ENCODE measurements at regions not wholly inside any gene's neighbourhood (a gene's known extent, or its start where the extent isn't known, plus 50 kb on each side); places are given as distances from the start of the nearest gene placed in this dataset.
"Not testable (repeated sequence)": the region's sequence is repeated elsewhere in the genome, so short reads cannot be mapped to it uniquely, and the experiment has no call there.

- Histone ChIP-seq H3K36me3 (ENCODE audit: control insufficient read depth in 2 of 2, insufficient read depth in 2 of 2, low read length in 1 of 2) (no peaks in the 10 kb centered on the region), H3K9ac (ENCODE audit: control insufficient read depth, insufficient read depth, low read length) (no peak overlapping the region), H2AFZ (ENCODE audit: control insufficient read depth, low read depth, low read length) (no peak overlapping the region), H4K20me1 (ENCODE audit: control insufficient read depth, insufficient read depth) (no peaks in the 10 kb centered on the region), H3K9me3 (replicated peaks; ENCODE audit: control insufficient read depth, insufficient read depth, low read length) (no peaks in the 10 kb centered on the region), H3K79me2 (ENCODE audit: control insufficient read depth, insufficient read depth, low read length) (no peaks in the 10 kb centered on the region), H3K4me2 (ENCODE audit: control insufficient read depth, insufficient read depth) (no peak overlapping the region), H3K27me3 (replicated peaks in 1 of 2; ENCODE audit: control insufficient read depth in 2 of 2, insufficient read depth in 2 of 2, low read length in 1 of 2) (no peaks in the 10 kb centered on the region), H3K4me3 (no peak overlapping the region), H3K4me1 (ENCODE audit: control insufficient read depth, insufficient read depth, low read length) (no peaks in the 10 kb centered on the region), H3K27ac (ENCODE audit: control insufficient read depth, insufficient read depth) (no peak overlapping the region)
- CTCF ChIA-PET = no interaction called here
- intact Hi-C loops (cut with micrococcal nuclease; ENCODE audit: unreplicated experiment) (loop anchor here (5.0 kb wide), 1 partner anchor 668 kb away; no protein-coding TSS in a partner anchor), in situ Hi-C loops (cut with MboI) (loop anchor here (25.0 kb wide), 1 partner anchor 203 kb away; no protein-coding TSS in a partner anchor)
- no peak for ATAC-seq
- TF ChIP-seq ELK1 (IDR thresholded peaks at IDR 0.05; ENCODE audit: low read depth, low read length) (no peak), IRF4 (IDR thresholded peaks at IDR 0.05; ENCODE audit: low read depth, low read length) (no peak), NFXL1 (IDR thresholded peaks at IDR 0.05; ENCODE audit: borderline replicate concordance) (no peak), MEF2A (IDR thresholded peaks at IDR 0.05; ENCODE audit: insufficient read depth, low read depth, low read length) (no peak), WRNIP1 (IDR thresholded peaks at IDR 0.05; ENCODE audit: borderline replicate concordance, low read depth, low read length) (no peak), NR2F1 (conservative IDR thresholded peaks at IDR 0.05) (no peak)
- SMC1A ChIA-PET (ENCODE audit: uncharacterized antibody, unreplicated experiment) = no interaction called here
- BruUV-seq (replicated peaks) = no TSS peak
- POLR2A ChIA-PET = no interaction called here
- FAIRE-seq = no peak
- RAD21 ChIA-PET (ENCODE audit: unreplicated experiment) = no interaction called here
- WGBS (ENCODE audit: insufficient coverage, insufficient replicate concordance, low lambda C conversion rate, missing lambda C conversion rate) = 0% methylated on average over 2 of the region's 2 CpGs
- no peak for DNase-seq (ENCODE audit: low read depth, low spot score)
These were observed 241.2 kb downstream of the SKIDA1 start for GRCh38 chr10:21284301-21284700.

GRCh38 chr10:21283053-21283452 is 242.4 kb downstream of the SKIDA1 start:
- not testable (repeated sequence) for H3K36me3 ChIP-seq (ENCODE audit: control insufficient read depth in 2 of 2, insufficient read depth in 2 of 2, low read length in 1 of 2); H3K4me2 ChIP-seq (ENCODE audit: control insufficient read depth, insufficient read depth); BruUV-seq (replicated peaks); ATAC-seq; H3K79me2 ChIP-seq (ENCODE audit: control insufficient read depth, insufficient read depth, low read length); H4K20me1 ChIP-seq (ENCODE audit: control insufficient read depth, insufficient read depth); FAIRE-seq; H3K27ac ChIP-seq (ENCODE audit: control insufficient read depth, insufficient read depth); H3K27me3 ChIP-seq (replicated peaks in 1 of 2; ENCODE audit: control insufficient read depth in 2 of 2, insufficient read depth in 2 of 2, low read length in 1 of 2); H3K4me1 ChIP-seq (ENCODE audit: control insufficient read depth, insufficient read depth, low read length); H3K4me3 ChIP-seq; H2AFZ ChIP-seq (ENCODE audit: control insufficient read depth, low read depth, low read length); DNase-seq (ENCODE audit: low read depth, low spot score); H3K9me3 ChIP-seq (replicated peaks; ENCODE audit: control insufficient read depth, insufficient read depth, low read length); H3K9ac ChIP-seq (ENCODE audit: control insufficient read depth, insufficient read depth, low read length)
- ChIA-PET SMC1A (ENCODE audit: uncharacterized antibody, unreplicated experiment) (interaction anchor here (0.6 kb wide), 1 partner anchor 211 kb away, joined by 3 read pairs; no protein-coding TSS in a partner anchor), POLR2A (interaction anchor here (0.7 kb wide), 1 partner anchor 355 kb away, joined by 4 read pairs; no protein-coding TSS in a partner anchor), RAD21 (ENCODE audit: unreplicated experiment) (interaction anchor here (0.7 kb wide), 1 partner anchor 212 kb away, joined by 3 read pairs; no protein-coding TSS in a partner anchor), CTCF (interaction anchor here (1.5 kb wide), 1 partner anchor 10 kb away, joined by 4 read pairs; no protein-coding TSS in a partner anchor)
- intact Hi-C loops (cut with micrococcal nuclease; ENCODE audit: unreplicated experiment) (loop anchor here (5.0 kb wide), 1 partner anchor 669 kb away; no protein-coding TSS in a partner anchor), in situ Hi-C loops (cut with MboI) (loop anchor here (25.0 kb wide), 1 partner anchor 204 kb away; no protein-coding TSS in a partner anchor)
- WGBS (ENCODE audit: insufficient coverage, insufficient replicate concordance, low lambda C conversion rate, missing lambda C conversion rate) = 30% methylated on average over 4 of the region's 6 CpGs
